Omental fat pad (tissue), 3 donors: ENCODE measurements at regions not wholly inside any gene's neighbourhood (a gene's known extent, or its start where the extent isn't known, plus 50 kb on each side); places are given as distances from the start of the nearest gene placed in this dataset.

Experiments
- ATAC-seq: fragments of 150-250 bp; one replicate; pipeline ENCODE4 v1.9.1; 2016; ENCODE audit warnings: mild to moderate bottlenecking, moderate library complexity; ENCODE audit not compliant: low FRiP score
- DNase-seq: peaks from one replicate; pipeline ENCODE4 v3.0.0-alpha.2; 2019; ENCODE audit warnings: low spot score
- TF ChIP-seq, protein P1 (sequence below), 3 donors: fragments of 450-650 bp; IDR thresholded peaks; one replicate each; pipeline ENCODE4 v1.5.1; 2016 to 2017; ENCODE audit warnings: antibody characterized with exemption in 3 of 3, mild to moderate bottlenecking in 3 of 3, moderate library complexity in 2 of 3

DNA sequence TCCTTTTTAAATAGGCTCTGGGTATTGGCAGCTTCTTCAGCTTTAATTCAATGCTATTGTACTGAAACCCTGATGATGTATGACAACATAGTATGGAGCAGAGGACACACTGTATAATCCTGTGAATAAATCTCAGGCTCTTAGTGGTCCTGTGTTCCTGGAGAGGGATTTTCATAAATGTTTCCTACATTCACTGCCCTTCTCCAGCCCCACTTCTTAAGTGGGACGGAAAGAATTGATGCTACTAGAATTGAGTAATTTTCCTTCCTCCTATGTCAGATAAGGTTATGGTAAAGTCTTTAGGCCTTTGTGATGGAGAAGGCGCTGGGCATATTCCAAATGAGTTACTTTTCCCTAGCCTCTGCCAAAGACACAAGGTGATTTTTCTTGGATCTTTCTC, 779.4 kb downstream of the TNS3 start:
- TF ChIP-seq, protein P1, sequence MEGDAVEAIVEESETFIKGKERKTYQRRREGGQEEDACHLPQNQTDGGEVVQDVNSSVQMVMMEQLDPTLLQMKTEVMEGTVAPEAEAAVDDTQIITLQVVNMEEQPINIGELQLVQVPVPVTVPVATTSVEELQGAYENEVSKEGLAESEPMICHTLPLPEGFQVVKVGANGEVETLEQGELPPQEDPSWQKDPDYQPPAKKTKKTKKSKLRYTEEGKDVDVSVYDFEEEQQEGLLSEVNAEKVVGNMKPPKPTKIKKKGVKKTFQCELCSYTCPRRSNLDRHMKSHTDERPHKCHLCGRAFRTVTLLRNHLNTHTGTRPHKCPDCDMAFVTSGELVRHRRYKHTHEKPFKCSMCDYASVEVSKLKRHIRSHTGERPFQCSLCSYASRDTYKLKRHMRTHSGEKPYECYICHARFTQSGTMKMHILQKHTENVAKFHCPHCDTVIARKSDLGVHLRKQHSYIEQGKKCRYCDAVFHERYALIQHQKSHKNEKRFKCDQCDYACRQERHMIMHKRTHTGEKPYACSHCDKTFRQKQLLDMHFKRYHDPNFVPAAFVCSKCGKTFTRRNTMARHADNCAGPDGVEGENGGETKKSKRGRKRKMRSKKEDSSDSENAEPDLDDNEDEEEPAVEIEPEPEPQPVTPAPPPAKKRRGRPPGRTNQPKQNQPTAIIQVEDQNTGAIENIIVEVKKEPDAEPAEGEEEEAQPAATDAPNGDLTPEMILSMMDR (IDR thresholded peaks at IDR 0.05), result no peak
- ATAC-seq (no peak), DNase-seq (no peak)

DNA sequence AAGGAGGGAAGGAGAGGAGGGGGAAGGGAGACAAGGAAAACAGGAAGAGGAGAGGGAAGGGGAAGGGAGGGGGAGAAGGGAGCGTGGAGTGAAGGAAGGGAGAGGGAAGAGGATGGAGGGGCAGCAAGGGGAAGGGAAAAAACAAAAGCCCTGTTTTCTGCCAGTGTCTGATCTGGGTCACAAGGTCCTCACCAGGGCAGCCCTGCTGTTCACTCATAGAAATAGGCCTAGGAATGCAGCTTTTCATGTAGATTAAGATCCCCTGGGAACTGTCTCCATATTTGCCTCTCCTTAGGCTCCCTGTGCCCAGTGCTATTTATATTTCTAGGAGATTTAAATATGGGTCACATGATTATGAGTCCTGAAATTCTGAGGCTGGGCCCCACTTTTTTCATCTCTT, 790.7 kb downstream of the TNS3 start:
- DNase-seq (no peak), ATAC-seq (no peak)
- TF ChIP-seq, protein P1 (IDR thresholded peaks at IDR 0.05), result no peak

DNA sequence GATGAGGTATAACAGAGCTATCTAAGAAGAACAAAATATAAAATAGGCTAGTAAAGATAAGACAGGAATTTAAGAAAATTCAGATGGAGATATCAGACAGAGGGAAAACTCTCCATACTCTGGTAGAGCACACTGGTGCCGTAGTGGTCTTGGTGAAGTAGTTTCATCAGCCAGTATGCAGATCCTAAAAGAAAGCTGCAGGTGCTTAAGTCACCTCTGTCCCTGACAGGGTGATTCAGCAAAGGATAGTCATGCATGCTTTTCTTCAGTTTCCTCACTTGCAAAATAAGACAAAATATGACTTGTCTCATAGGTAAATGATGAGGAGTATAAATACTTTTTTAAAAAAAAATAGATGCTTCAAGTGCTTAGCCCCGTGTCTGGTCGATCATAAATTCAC, 794.9 kb downstream of the TNS3 start:
- no peak for DNase-seq
- ATAC-seq, result no peak
- TF ChIP-seq, protein P1 (IDR thresholded peaks at IDR 0.05), result no peak

DNA sequence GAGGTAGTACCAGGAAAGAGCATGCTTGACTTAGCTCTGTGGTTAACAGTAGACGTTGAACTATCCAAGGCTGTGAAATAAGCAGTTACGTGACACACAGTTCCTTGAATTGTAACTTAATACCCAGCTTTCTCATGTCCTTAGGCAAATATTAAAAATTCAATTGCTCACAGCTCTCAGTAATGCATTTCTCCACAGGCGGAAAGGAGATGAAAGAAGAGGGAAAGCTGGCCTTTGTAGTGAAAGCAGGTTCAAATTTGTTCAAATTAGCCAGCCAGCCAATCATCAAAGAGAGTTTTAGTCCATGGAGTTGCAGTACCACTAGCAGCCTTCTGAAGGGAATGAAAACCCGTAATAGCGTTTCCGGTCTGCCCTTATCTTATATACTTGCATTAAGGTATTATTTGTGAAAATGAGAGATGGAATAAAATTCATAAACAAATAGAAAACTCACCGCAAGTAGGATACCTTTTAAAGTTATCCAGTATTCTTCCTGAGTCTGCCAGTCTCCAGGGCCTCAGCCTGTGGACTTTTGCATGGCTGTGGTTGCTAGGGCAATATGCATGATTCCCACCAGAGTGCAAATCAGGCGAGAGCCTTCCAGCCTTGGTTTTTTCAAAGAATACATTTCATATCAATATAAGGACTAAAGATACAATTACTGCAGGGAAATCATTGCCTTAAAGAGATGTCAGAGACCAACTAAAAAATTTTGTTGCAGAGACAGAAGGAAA, 795.5 kb downstream of the TNS3 start:
- ATAC-seq, result no peak
- no peak for DNase-seq
- TF ChIP-seq, protein P1 (IDR thresholded peaks at IDR 0.05), result no peak

DNA sequence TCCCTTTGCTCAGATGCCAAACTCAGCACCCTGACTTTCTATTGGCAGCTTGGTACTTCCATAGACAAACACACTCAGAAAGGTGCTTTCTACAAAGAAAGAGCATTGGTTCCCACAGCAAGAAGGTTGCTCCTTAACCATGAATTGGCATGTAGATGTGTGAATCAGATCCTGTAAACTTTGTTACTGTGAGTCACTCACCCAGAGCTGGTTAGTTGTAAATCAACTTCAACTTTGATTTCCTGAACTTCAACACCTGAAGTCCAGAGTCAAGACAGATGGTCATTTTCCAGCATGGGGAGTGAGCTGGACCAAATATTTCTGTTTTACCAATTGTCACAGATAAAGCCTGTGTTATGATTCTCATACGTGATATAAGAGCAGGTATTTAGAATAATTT, 797.2 kb downstream of the TNS3 start:
- DNase-seq (no peak), ATAC-seq (no peak)
- TF ChIP-seq, protein P1 (IDR thresholded peaks at IDR 0.05), result no peak

DNA sequence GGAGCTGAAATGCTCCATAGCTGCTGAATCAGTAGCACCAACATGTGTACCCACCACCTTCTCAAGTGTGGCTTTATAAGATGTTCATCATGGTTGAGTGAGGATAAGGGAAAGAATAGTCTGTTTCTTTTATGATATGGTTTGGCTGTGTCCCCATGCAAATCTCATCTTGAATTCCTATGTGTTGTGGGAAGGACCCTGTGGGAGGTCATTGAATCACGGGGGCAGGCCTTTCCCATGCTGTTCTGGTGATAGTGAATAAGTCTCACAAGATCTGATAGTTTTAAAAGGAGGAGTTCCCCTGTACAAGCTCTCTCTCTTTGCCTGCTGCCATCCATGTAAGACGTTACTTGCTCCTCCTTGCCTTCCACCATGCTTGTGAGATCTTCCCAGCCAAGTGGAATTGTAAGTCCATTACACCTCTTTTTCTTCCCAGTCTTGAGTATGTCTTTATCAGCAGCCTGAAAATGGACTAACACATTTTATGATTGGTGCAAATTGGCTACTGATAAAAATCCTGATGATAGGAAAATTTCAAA, 799.9 kb downstream of the TNS3 start:
- ATAC-seq (no peak), DNase-seq (no peak)
- TF ChIP-seq, protein P1 (IDR thresholded peaks at IDR 0.05), result no peak

DNA sequence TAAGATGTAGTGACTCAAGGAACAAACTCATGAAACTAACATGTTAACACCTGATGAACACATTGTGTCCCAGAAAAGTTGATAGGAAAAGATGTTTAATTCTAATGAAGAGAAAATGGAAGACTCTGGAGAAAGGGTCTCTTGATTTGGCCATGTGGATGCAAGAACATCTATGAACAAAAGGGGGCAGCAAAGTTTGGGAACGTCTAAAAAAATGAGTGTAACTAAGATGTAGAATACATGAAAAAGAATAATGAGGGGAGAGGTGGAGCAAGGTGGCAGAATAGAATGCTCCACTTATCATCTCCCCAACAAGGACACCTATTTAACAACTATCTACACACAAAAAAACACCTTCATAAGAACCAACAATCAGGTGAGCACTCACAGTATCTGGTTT, 805.1 kb downstream of the TNS3 start:
- ATAC-seq, result no peak
- TF ChIP-seq, protein P1 (IDR thresholded peaks at IDR 0.05), result no peak
- no peak for DNase-seq
